ENCODE measurements at regions not wholly inside any gene's neighbourhood (a gene's known extent, or its start where the extent isn't known, plus 50 kb on each side); places are given as distances from the start of the nearest gene placed in this dataset.

DNA sequence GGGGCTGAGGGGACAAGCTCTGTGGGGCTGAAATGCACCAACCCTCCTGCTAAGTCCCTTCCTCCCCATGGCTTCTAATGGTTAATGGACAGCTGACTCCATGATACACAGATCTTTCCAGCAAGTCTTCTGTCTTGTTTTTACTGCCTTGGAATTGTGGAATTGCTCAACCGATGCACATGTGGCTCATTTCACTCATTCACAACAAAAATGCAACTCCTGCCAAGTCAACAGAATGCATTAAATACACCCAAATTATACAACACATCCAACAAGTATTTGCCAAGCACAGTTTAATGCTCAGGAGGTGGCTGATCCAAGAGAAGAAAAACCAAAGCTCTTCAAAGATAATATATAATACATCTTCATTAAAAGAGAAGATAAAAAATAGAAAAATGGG is 61.9 kb upstream of the PAGE4 start:
- TF ChIP-seq, protein P1, sequence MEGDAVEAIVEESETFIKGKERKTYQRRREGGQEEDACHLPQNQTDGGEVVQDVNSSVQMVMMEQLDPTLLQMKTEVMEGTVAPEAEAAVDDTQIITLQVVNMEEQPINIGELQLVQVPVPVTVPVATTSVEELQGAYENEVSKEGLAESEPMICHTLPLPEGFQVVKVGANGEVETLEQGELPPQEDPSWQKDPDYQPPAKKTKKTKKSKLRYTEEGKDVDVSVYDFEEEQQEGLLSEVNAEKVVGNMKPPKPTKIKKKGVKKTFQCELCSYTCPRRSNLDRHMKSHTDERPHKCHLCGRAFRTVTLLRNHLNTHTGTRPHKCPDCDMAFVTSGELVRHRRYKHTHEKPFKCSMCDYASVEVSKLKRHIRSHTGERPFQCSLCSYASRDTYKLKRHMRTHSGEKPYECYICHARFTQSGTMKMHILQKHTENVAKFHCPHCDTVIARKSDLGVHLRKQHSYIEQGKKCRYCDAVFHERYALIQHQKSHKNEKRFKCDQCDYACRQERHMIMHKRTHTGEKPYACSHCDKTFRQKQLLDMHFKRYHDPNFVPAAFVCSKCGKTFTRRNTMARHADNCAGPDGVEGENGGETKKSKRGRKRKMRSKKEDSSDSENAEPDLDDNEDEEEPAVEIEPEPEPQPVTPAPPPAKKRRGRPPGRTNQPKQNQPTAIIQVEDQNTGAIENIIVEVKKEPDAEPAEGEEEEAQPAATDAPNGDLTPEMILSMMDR (IDR thresholded peaks at IDR 0.05): no peak
- no peak for TF ChIP-seq POLR2A (IDR thresholded peaks at IDR 0.05)
- no peak for TF ChIP-seq POLR2AphosphoS5 (IDR thresholded peaks at IDR 0.05)
- no peak for TF ChIP-seq EP300 (IDR thresholded peaks at IDR 0.05)
